ENCODE measurements at regions not wholly inside any gene's neighbourhood (a gene's known extent, or its start where the extent isn't known, plus 50 kb on each side); places are given as distances from the start of the nearest gene placed in this dataset.

DNA sequence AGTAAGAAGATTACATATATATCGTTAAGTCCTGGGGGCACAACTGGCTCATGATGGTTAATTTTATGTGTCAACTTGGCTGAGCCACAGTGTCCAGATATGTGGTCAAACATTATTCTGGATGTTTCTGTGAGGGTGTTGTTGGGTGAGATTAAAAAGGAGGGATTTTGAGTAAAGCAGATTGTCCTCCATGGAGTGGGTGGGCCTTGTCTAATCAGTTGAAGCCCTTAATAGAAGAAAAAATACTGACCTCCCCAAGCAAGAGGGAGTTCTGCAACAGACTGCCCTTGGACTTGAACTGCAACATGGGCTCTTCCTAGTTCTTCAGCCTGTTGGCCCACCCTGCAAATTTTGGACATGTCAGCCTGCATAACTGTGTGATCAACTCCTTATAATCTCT, 311.6 kb downstream of the RPS6KC1 start:
- TF ChIP-seq CTCF (IDR thresholded peaks at IDR 0.05) = no peak
- TF ChIP-seq POLR2A (IDR thresholded peaks at IDR 0.05) = no peak
